Caco-2 (cell line): ENCODE measurements at regions not wholly inside any gene's neighbourhood (a gene's known extent, or its start where the extent isn't known, plus 50 kb on each side); places are given as distances from the start of the nearest gene placed in this dataset.

Source experiments
- BruUV-seq: library from RNA; stranded (reverse); fragments of 400-500 nt; replicated peaks from 2 replicates; lab custom pipeline; 2021; lab: Mats Ljungman, UMichigan
- CTCF ChIA-PET: fragments of 300-600 bp; sonication (Branson Sonifier 250); formaldehyde crosslinking; loops from one replicate; lab custom pipeline; 2022; ENCODE audit warnings: antibody characterized with exemption; lab: Charles Lee
- POLR2A ChIA-PET: fragments of 300-600 bp; sonication (Branson Sonifier 250); formaldehyde crosslinking; loops from one replicate; lab custom pipeline; 2022; ENCODE audit warnings: antibody characterized with exemption; lab: Charles Lee
- DNase-seq, 2 experiments: peaks; one replicate each; pipeline versions ENCODE4 v3.0.0 to v3.0.0-alpha.2; 2020 to 2022
- H3K27me3 ChIP-seq: replicated peaks from 2 replicates; pipeline ENCODE4 v1.6.0; 2011; ENCODE audit warnings: low read length; ENCODE audit not compliant: control insufficient read depth, insufficient read depth
- H3K36me3 ChIP-seq: 2 replicates; pipeline ENCODE4 v1.5.1; 2011; ENCODE audit warnings: low read length; ENCODE audit not compliant: control insufficient read depth, insufficient read depth
- H3K4me1 ChIP-seq: fragments of 250-450 bp; sonication (Bioruptor Pico); 2 replicates; pipeline ENCODE4 v1.5.1; 2020; ENCODE audit warnings: mild to moderate bottlenecking
- H3K4me3 ChIP-seq: 2 replicates; pipeline ENCODE4 v1.5.1; 2011; ENCODE audit warnings: low read depth, mild to moderate bottlenecking, control low read depth, low read length
- H3K9me3 ChIP-seq: fragments of 250-450 bp; sonication (Bioruptor Pico); 2 replicates; pipeline ENCODE4 v1.5.1; 2020; ENCODE audit warnings: mild to moderate bottlenecking, moderate library complexity
- H3K27ac Mint-ChIP-seq: one replicate; pipeline ENCODE4 v1.8.0; 2022; ENCODE audit warnings: mixed read lengths; ENCODE audit not compliant: unreplicated experiment
- H3K27me3 Mint-ChIP-seq: one replicate; pipeline ENCODE4 v1.8.0; 2022; ENCODE audit warnings: mixed read lengths; ENCODE audit not compliant: insufficient read depth, unreplicated experiment
- H3K36me3 Mint-ChIP-seq: one replicate; pipeline ENCODE4 v1.8.0; 2022; ENCODE audit warnings: mild to moderate bottlenecking, mixed read lengths; ENCODE audit not compliant: insufficient read depth, unreplicated experiment
- H3K4me1 Mint-ChIP-seq: one replicate; pipeline ENCODE4 v1.8.0; 2022; ENCODE audit warnings: low read depth, mixed read lengths; ENCODE audit not compliant: unreplicated experiment
- H3K4me3 Mint-ChIP-seq: one replicate; pipeline ENCODE4 v1.8.0; 2022; ENCODE audit warnings: mild to moderate bottlenecking, moderate library complexity, mixed read lengths; ENCODE audit not compliant: unreplicated experiment
- H3K9me3 Mint-ChIP-seq: one replicate; pipeline ENCODE4 v1.8.0; 2022; ENCODE audit warnings: mixed read lengths; ENCODE audit not compliant: unreplicated experiment
- intact Hi-C: fragments of 100-400 bp; cut with micrococcal nuclease; formaldehyde crosslinking; loops from one replicate; pipeline ENCODE4 v1.10.0; 2022; ENCODE audit not compliant: unreplicated experiment
- TF ChIP-seq, protein P1 (sequence below), 2 experiments: fragments of 200-600 bp in 1 of 2; IDR thresholded peaks; 1 replicate in 1 of 2; 2 replicates in 1 of 2; pipeline versions ENCODE4 v1.5.1 to v1.8.0; 2011 to 2022; ENCODE audit warnings: antibody characterized with exemption in 1 of 2, control low read depth in 1 of 2, inconsistent platforms in 1 of 2, low read depth in 1 of 2, low read length in 1 of 2, mild to moderate bottlenecking in 1 of 2, moderate library complexity in 1 of 2; ENCODE audit not compliant: insufficient read depth in 1 of 2, severe bottlenecking in 1 of 2, unreplicated experiment in 1 of 2

DNA sequence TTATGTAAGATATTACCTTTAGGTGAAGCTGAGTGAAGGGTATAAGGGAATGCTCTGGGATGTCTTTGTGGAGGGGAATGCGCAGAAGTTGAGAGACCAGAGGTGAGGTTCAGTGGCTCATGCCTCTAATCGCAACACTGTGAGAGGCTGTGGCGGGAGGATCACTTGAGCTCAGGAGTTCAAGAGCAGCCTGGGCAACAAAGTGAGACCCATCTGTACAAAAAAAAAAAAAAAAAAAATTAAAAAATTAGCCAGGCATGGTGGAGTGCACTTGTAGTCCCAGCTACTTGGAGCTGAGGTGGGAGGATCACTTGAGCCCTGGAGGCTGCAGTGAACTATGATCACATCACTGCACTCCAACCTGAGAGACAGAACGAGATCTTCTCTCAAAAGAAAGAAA, 57.3 kb upstream of the SP3 start:
- BruUV-seq: no TSS peak
- Mint-ChIP-seq H3K4me1 (peaks cover 39% of the 10 kb centered on the region), H3K27ac (peak overlapping the region; percentile 92), H3K4me3 (no peak overlapping the region), H3K36me3 (peaks cover 5% of the 10 kb centered on the region), H3K27me3 (no peaks in the 10 kb centered on the region), H3K9me3 (no peaks in the 10 kb centered on the region)
- ChIA-PET POLR2A (no interaction called here), CTCF (no interaction called here)
- no peaks in the 10 kb centered on the region for H3K27me3 ChIP-seq
- no peaks in the 10 kb centered on the region for H3K9me3 ChIP-seq
- TF ChIP-seq, protein P1, sequence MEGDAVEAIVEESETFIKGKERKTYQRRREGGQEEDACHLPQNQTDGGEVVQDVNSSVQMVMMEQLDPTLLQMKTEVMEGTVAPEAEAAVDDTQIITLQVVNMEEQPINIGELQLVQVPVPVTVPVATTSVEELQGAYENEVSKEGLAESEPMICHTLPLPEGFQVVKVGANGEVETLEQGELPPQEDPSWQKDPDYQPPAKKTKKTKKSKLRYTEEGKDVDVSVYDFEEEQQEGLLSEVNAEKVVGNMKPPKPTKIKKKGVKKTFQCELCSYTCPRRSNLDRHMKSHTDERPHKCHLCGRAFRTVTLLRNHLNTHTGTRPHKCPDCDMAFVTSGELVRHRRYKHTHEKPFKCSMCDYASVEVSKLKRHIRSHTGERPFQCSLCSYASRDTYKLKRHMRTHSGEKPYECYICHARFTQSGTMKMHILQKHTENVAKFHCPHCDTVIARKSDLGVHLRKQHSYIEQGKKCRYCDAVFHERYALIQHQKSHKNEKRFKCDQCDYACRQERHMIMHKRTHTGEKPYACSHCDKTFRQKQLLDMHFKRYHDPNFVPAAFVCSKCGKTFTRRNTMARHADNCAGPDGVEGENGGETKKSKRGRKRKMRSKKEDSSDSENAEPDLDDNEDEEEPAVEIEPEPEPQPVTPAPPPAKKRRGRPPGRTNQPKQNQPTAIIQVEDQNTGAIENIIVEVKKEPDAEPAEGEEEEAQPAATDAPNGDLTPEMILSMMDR (IDR thresholded peaks at IDR 0.05; ENCODE audit: insufficient read depth in 1 of 2, low read depth in 1 of 2, low read length in 1 of 2, severe bottlenecking in 1 of 2, unreplicated experiment in 1 of 2): no peak
- H3K36me3 ChIP-seq: no peaks in the 10 kb centered on the region
- DNase-seq: no peak
- intact Hi-C loops: no loop called here
- H3K4me3 ChIP-seq: no peak overlapping the region
- H3K4me1 ChIP-seq: peaks cover 43% of the 10 kb centered on the region

DNA sequence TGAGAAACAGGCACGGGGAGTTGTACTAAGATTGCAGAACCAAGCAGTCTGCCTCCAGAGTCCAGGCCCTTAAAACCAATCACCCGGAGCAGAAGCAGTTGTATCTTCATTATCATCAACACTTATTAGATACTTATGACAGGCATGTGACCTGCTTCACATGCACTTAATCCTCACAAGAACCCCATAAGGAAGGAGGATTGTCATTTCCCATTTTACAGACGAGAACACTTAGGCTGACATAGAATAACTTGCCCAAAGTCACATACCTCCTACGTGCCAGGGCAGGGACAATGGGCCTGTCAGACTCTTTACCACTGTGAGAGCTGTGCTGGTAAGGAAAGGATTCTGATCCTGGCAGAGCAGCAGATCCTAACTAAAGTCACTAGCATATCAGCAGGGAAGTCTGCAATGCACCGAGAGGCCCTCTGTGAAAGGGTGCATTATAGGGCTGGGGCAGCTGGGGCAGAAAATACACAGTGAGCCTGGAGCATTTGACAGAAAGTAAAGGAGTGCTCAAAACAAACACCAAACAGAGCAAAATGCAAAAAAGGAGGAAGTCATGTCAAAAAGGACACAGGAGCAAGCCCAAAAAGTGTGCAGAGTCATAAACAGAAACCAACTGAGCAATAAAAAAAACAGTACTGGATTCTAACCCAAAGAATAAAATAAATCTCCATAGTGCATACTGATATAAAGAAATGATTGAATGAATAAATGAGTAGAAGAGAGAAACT, 55.9 kb upstream of the SP3 start:
- H3K27me3 ChIP-seq: no peaks in the 10 kb centered on the region
- ChIA-PET CTCF (no interaction called here), POLR2A (no interaction called here)
- Mint-ChIP-seq H3K27ac (no peak overlapping the region), H3K9me3 (no peaks in the 10 kb centered on the region), H3K4me1 (peaks cover 34% of the 10 kb centered on the region), H3K27me3 (no peaks in the 10 kb centered on the region), H3K4me3 (no peak overlapping the region), H3K36me3 (peaks cover 5% of the 10 kb centered on the region)
- TF ChIP-seq, protein P1 (IDR thresholded peaks at IDR 0.05; ENCODE audit: insufficient read depth in 1 of 2, low read depth in 1 of 2, low read length in 1 of 2, severe bottlenecking in 1 of 2, unreplicated experiment in 1 of 2): no peak
- no peaks in the 10 kb centered on the region for H3K36me3 ChIP-seq
- no peak overlapping the region for H3K4me3 ChIP-seq
- peaks cover 30% of the 10 kb centered on the region for H3K4me1 ChIP-seq
- no peak for DNase-seq
- no TSS peak for BruUV-seq
- H3K9me3 ChIP-seq: no peaks in the 10 kb centered on the region
- intact Hi-C loops: no loop called here

DNA sequence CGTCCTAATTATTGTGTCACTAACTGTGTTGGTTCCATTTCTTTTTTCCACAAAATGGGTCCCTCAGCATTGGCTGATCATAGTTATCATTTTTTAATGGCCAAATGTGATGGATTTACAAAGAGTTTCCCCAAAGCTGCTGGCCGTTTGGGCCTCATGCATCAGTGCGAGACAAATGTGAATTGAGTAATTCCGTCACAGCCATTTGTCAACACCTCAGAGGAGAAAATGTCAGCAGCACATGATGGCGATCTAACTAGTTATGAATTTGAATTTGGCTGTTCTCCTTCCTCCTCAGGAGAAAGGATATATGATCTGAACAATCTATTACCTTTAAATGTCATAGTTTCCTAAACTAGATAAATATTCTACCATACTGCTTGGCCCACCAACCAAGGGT, 54.9 kb upstream of the SP3 start:
- POLR2A ChIA-PET: no interaction called here
- Histone ChIP-seq H3K4me3 (no peak overlapping the region), H3K36me3 (no peaks in the 10 kb centered on the region), H3K4me1 (peaks cover 19% of the 10 kb centered on the region), H3K9me3 (no peaks in the 10 kb centered on the region), H3K27me3 (no peaks in the 10 kb centered on the region)
- no peak overlapping the region for H3K4me3 Mint-ChIP-seq
- intact Hi-C loops: no loop called here
- CTCF ChIA-PET: no interaction called here
- DNase-seq: no peak
- H3K27me3 Mint-ChIP-seq: no peaks in the 10 kb centered on the region
- H3K4me1 Mint-ChIP-seq: peaks cover 35% of the 10 kb centered on the region
- no TSS peak for BruUV-seq
- TF ChIP-seq, protein P1 (IDR thresholded peaks at IDR 0.05; ENCODE audit: insufficient read depth in 1 of 2, low read depth in 1 of 2, low read length in 1 of 2, severe bottlenecking in 1 of 2, unreplicated experiment in 1 of 2): no peak
- H3K27ac Mint-ChIP-seq: no peak overlapping the region
- H3K36me3 Mint-ChIP-seq: peaks cover 5% of the 10 kb centered on the region
- no peaks in the 10 kb centered on the region for H3K9me3 Mint-ChIP-seq
